Stimulated activated CD8-positive, alpha-beta memory T cell treated with anti-CD3 and anti-CD28 coated beads, Interleukin-15, amount 100 ng/mL, for 48 hours (primary cell): ENCODE measurements at regions not wholly inside any gene's neighbourhood (a gene's known extent, or its start where the extent isn't known, plus 50 kb on each side); places are given as distances from the start of the nearest gene placed in this dataset.
"Not testable (repeated sequence)": the region's sequence is repeated elsewhere in the genome, so short reads cannot be mapped to it uniquely, and the experiment has no call there.

Experiments used
- DNase-seq, 2 donors: peaks; one replicate each; pipeline ENCODE4 v3.0.0-alpha.2; 2020; ENCODE audit warnings: low read depth in 2 of 2

- DNase-seq = no peak
Measured at GRCh38 chr5:130836729-130837649, 328.1 kb downstream of the HINT1 start.

- DNase-seq = not testable (repeated sequence)
Measured at GRCh38 chr5:130817598-130818384, 347.3 kb downstream of the HINT1 start.

DNA sequence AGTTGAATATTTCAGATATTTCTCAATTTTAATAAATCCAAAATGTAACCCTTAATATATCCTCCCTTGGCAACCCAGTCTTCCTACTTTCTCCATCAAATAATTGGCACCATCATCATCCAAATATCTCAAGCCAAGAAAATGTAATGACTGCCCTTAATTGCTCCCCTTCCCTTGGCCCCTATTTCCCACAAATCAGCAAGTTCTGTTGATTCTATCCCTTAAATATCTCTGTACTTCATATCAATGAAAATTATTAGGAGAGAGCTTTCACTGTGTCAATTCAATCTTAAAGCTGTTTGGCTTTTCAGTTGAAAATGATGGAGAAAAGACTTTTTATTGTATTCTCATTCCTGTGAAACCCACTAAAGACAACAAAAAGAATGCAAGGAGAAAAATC, 349.8 kb downstream of the HINT1 start:
- no peak for DNase-seq

- DNase-seq = no peak
Measured at GRCh38 chr5:130808691-130809090, 356.4 kb downstream of the HINT1 start.

DNA sequence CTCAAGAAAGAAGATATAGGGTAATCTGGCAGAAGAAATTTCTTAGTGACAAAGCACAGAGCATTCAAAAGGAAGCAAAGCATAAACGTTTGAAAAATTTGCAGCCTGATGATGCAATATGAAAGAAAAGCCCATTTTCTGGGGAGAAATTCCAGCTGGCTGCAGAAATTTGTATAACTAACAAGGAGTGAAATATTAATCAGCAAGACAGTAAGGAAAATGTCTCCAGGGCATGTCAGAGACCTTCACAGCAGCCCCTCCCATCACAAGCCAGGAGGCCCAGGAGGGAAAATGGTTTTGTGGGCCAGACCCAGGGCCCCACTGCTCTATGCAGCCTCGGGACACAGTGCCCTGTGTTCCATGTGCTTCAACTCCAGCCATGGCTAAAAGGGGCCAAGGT, 359.4 kb downstream of the HINT1 start:
- DNase-seq = no peak

DNA sequence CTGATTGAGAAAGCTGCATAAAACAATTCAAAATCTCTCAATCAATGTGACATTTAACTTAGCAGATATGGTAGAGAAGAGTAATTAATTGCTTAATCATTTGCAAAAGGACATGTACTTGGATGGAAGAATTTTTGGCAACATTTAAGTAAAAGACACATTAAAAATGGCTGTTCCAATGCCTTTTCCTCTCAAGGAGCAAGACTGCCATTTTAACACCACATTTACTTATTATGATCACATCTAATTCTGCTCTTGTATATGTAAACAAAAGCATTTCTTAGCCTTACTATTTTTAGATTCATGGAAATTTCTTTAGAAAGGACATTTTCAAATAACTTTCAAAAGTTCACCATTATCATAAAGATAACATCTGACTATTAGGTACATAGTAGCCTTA, 360.0 kb downstream of the HINT1 start:
- DNase-seq = no peak

GRCh38 chr5:130801963-130802362, 363.1 kb downstream of the HINT1 start:
- DNase-seq = no peak

DNA sequence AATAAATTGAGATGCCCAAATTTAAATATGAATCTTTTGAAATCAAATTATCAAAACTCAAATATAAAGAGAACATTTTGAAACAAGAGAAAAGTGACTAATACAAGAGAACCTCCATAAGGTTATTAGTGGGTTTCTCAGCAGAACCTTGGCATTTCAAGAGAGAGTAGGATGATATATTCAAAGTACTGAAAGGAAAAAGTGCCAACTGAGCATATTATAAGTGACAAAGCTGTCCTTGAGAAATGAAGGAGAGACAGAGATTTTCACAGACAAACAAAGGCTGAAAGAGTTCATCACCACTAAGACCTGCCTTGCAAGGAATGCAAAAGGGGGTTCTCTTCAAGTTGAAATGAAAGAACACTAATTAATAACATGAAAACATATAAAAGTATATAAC, 366.0 kb downstream of the HINT1 start:
- DNase-seq = no peak

DNA sequence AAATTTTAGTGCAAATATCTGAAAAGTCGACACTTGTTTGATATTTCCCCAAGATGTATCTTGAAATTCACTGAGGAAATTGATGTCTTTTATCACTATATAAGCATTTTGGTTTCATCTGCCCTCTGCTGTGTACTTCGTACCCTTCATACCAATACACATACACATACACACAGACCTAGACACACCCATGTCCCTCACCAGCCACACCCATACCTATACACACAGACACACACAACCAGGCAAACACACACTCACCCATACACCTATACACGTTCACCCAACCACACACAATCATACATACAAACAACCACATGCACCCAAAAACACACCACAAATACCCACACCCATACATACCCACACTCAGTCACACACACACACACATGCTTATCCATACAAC, 367.8 kb downstream of the HINT1 start:
- no peak for DNase-seq

GRCh38 chr5:130796902-130797301, 368.2 kb downstream of the HINT1 start:
- no peak for DNase-seq

DNA sequence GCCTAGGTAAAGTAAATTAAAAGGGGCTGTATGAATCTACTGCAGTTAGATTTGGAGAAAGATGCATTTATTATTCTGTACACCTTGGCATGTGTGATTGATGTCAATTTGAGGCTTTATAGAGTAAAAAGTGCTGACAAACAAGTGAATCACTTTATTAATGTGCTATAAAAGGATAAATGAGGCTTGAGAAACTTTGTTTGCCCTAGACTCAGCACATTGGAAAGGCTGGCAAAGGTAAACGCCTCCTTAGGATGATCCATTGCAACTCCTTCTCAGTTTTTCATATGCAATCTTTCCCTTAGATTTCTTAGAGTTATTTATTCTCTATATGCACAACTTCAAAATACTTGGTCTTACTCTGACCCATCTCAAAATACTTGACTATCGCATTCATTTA, 369.0 kb downstream of the HINT1 start:
- no peak for DNase-seq

- DNase-seq = no peak
Measured at GRCh38 chr5:130795037-130795436, 370.0 kb downstream of the HINT1 start.

GRCh38 chr5:130777794-130778193, 387.3 kb downstream of the HINT1 start:
- DNase-seq = no peak

GRCh38 chr5:130773813-130774212, 391.2 kb downstream of the HINT1 start:
- no peak for DNase-seq

DNA sequence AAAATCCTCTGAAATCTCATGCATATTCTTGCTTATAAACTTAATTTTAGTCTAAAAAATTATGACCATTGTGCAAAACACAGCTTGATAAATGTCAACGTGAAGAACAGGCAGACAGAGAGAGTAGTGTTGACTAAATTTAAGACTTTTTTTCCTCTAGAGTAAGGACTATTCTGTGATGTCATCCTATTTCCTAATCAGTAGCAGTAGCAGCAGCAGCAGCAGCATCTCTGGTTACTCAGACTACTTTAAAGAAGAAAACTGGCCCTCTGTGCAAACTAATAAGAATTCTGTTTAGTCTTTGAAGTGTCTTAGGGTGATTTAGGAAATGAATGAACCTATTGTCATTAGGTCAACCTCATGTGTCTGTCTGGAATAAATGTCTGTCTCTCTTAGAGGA, 403.0 kb downstream of the HINT1 start:
- DNase-seq = no peak

DNA sequence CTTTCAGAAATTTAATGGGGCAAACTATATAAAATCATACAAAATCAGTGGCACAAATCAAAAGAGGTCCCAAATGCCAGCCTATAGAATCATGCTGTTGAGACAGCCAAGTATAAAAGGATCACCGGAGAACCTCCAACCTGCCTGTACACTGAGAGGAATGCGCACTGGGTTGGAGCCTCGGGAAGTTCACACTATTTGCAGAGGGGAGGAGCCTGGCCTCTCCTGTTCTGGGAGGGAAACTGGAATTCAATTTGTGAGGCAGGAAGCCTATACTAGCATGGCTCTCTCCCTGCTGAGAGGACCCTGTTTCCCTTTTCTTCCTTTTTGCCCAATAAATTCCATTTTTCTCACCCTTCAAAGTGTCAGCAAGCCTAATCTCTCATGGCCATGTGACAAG, 406.0 kb downstream of the HINT1 start:
- no peak for DNase-seq

DNA sequence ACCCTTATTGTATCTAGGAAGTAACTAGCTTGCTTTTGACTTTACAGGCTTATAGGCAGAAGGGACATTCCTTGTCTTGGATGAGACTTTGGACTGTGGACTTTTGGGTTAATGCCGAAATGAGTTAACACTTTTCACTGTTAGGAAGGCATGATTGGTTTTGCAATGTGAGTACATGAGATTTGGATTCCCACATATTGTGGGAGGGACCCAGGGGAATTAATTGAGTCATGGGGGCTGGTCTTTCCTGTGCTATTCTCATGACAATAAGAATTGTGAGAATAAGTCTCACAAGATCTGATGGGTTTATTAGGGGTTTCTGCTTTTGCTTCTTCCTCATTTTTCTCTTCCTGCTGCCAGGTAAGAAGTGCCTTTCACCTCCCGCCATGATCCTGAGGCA, 417.5 kb downstream of the HINT1 start:
- DNase-seq = no peak

- not testable (repeated sequence) for DNase-seq
Measured at GRCh38 chr5:130746641-130747040, 418.4 kb downstream of the HINT1 start.

DNA sequence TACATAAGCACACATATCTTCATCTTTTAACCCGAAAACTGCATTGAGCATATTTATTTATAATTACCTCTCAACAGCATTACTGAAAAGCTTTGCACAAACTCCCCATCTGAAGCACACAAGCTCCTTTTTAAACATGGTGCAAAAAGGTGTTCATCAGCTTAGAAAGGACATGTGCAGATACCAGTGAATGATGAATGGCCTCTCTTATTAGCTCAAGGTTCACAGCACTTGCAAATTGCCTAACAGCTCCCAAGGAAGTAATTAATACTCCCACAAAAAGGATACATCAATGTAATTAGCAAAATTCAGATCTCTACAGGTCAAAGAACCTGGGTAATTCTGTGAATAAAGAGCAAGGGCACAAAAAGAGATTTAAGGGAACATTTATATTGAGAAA, 422.0 kb downstream of the HINT1 start:
- no peak for DNase-seq

DNA sequence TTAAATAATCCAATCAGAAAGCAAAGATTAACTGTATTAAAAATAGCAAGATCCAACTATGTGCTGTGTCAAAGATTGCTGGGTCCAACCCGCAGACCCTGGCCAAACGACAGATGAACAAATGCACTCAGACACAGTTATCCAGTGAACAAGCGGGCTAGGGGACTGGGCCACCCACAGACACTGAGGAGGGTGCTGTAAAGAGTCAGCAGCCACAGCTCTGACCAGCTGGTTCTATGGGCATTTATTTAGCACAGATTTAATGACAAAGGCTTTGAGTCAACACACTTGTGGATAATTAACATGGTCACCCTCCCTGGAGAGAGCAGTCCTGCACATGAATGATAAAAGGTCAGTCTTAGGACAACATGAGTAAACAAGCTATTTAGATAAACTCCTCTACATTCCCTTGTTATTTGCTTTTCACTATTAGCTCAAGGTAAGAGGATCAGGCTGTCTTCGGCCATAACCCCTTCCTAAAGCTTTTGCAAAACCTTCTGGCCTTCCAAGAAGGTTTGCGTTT, 424.9 kb downstream of the HINT1 start:
- no peak for DNase-seq

- no peak for DNase-seq
Measured at GRCh38 chr5:130731839-130732238, 433.2 kb downstream of the HINT1 start.

DNA sequence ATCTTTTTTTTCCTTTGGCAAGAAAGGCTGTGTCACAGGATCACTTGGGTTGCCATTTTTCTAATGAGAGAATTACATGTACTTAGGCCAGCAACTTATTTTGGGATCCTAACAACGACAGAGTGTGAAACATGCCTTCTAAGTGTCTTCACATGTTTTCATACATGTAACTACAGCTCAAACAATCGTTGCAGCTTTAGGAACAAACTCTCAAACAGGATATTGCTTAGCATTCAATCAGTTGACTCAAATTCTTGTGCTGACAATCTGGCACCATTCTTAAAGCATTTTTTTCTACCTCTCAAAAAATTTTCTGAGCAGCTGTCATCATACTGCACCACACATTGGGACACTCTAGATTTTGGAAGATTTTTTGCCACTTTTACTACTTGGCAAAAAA, 435.5 kb downstream of the HINT1 start:
- no peak for DNase-seq

GRCh38 chr5:130727830-130728229, 437.2 kb downstream of the HINT1 start:
- no peak for DNase-seq
